ENCODE measurements at regions not wholly inside any gene's neighbourhood (a gene's known extent, or its start where the extent isn't known, plus 50 kb on each side); places are given as distances from the start of the nearest gene placed in this dataset.
"Not testable (repeated sequence)": the region's sequence is repeated elsewhere in the genome, so short reads cannot be mapped to it uniquely, and the experiment has no call there.

DNA sequence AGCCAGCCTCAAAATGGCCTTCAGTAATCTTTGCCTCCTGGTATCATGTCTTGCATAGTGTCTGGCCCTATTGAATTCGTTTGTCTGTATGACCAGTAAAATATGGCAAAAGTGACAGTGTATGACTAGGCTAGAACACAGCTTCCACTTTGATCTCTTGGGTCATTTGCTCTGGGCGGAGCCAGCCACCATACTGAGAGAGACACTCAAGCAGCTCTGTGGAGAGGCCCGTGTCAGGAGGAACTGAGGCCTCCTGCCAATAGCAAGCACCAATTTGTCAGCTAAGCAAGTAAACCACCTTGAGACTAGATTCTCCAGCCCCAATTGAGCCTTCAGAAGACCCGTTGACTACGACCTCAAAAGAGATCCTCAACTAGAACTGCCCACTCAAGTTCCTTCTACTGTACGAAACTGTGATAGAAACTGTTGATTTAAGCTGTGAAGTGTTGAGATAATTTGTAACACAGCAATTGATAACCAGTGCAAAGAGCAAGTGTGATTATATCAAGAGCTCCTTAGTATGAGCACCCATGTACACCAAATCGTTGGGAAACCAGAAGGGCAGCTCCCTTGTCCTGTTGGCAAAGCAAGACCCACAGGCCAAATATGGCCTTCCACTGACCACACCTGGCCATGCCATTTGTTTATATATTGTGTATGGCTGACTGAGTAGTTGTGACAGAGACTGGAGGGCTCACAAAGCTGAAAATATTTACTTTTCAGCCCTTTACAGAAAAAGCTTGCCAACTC is 52.7 kb upstream of the SERBP1 start:
- DNase-seq (ENCODE audit: low spot score), result no peak

DNA sequence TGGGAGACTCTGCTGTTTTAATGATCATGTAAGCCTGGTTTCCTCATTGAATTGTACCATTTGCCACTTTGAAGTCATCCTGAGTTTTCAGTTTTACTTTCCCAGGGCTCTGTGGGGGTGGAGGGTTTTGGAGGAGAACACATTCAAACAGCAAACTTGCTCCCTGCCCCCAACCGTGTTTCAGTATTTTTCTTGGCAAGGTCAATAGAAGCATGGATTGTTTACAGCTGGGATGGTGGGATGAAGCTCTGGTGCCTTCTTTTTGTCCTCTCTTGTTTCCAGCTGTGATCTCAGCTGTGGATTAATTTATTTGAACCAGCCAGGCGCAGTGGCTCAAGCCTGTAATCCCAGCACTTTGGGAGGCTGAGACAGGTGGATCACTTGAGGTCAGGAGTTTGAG is 54.3 kb upstream of the SERBP1 start:
- DNase-seq (ENCODE audit: low spot score), result no peak

DNA sequence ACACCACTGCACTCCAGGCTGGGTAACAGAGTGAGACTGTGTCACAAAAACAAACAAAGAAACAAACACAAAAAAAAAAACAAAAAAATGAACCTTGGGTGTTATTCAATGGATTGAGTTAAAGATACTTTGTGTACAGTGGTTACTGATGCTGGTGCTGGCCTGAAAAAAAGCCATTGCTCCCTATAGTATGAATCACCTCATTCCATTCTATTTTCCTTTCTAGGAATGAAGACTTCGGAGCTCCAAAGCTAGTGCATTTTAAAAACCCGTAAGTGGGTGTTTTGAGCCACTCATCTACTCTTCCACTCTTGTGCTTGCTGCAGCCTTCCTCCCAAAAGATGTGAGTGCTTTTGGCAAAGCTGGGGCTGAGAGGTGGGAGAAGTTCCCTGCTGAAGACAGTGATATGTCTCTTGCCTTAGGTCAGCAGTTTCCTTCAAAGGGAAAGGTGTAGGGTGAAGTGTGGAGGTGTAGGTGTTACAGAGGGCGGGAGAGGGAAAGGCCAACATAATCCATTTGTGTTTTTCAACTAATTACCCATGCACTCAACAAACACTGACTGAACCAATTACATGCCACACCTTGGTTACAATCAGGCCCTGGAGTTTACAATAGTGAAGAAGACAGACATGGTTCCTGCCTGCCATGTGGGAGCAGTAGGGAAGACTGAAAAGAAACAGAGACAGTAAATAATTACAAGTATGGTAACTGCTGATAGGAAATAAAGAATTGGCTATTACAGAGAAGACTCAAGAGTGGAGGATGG is 55.0 kb upstream of the SERBP1 start:
- DNase-seq (ENCODE audit: low spot score), result no peak

DNA sequence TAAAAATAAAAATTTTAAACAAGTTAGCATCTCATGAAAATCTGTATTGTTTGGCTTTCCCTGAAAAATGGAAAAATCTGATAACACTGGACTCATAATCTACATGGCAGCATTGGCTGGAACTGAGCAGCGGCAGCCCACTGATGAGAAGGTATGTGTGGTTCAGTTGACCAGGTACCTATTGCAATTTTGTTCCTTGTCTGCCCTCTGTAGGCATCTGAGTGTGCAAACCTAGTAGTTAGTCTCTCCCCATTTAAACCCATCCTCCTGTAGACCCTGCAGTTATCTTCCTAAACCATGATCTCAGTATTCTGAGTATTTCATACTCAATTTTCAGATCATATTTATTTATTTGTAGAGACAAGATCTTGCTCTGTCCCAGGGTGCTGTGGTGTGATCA is 59.4 kb upstream of the SERBP1 start:
- DNase-seq (ENCODE audit: low spot score), result peak; percentile 17

DNA sequence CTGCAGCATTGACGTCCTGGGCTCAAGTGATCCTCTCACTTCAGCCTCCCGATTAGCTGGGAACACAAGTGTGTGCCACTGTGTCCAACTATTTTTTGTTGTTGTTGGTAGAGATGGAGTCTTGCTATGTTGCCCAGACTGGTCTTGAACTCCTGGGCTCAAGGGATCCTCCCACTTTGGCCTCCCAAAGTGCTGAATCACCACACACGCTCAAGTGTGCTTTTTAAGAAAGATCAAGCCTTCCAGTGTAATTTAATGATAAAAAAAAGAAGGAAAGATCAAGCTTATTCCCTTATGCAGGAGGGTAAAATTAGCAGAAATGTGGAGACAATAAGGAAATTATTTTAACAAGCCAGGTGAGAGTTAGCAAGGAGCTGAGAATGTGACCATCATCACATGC is 61.1 kb upstream of the SERBP1 start:
- no peak for DNase-seq (ENCODE audit: low spot score)

DNA sequence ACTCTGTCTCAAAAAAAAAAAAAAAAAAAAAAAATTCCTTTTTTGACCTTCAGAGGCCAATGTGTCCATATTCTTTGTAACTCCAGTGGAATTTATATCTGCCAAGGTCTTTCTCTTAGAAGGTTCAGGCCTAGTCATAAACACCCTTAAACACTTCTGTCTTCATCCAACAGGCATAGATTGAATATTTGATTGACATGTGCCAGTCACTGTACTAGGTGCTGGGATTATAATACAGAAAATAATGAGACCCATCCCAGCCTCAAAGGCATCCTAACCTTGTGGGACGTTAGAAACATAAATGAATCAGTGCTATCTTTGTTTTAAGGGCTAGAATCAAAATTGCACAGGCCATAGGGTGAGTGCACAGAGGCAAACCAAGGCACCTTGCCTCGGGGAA is 62.9 kb upstream of the SERBP1 start:
- DNase-seq (ENCODE audit: low spot score), result no peak

DNA sequence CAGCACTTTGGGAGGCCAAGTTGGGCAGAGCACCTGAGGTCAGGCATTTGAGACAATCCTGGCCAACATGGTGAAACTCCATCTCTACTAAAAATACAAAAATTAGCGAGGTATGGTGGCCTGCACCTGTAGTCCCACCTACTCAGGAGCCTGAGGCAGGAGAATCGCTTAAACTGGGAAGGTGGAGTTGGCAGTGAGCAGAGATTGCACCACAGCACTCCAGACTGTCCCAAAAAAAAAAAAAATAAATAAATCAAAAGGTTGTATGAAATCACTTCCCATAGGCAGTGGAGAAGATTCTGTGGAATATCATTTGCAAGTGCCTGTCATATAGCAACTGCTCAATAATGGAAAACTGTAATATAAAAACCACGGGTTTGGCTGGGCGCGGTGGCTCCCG is 65.1 kb upstream of the SERBP1 start:
- no peak for DNase-seq (ENCODE audit: low spot score)

DNA sequence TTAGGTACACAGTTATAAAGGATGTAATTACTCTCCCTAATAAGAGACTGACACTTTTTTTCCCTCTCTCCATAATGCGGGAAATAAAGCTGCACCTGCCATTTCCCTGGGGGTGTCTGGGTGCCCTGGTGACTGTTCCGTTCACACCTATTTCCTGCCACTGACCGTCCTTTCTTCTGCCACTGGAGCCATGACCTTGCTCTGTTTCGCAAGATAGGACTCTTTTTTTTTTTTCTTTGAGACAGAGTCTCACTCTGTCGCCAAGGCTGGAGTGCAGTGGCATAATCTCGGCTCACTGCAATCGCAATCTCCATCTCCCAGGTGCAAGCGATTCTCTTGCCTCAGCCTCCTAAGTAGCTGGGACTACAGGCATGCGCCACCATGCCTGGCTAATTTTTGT is 66.1 kb upstream of the SERBP1 start:
- DNase-seq (ENCODE audit: low spot score), result no peak

DNA sequence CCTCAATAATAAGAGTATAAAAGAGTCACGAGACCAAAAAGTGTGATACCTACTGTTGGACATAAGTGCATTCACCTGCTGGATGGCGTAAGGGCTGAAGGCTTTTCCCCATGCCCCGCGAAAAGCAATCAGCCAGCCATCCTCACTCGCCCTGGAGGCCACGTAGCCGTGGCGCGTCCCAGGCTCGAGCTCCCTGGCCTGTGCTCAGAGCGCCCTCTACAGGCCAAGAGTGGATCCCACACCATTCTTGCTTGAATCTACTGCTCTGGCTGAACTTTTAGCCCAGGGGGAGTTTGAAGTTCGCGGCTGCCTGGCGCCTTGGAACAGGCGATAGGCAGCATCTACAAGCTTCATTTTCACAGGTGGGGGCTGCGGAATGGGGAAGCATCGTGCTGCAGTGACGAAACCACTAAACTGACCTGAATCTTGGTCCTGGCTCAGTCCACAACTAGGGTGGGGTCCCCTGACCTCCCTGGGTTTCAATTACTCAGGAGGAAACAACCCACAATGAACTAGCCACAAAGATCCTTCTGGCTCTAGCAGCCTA is 70.3 kb upstream of the SERBP1 start:
- peak; percentile 77 for DNase-seq (ENCODE audit: low spot score)

DNA sequence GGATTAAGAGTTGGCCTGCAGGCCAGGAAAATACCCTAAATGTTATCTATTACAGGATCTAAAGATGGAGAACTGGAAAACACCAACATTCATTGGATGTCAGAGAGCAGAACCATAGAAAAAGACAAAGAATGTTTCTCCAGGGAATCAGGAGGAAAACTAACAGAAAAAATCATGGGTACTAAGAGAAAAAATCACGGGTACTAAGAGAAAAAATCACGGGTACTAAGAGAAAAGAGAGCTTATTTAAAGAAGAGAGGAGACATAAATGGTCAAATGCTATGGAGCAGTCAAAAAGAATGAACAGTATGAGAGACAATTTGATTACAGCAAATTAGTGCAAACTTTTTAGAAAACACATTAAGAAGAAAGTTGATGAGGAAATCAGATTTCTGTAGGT is 73.8 kb upstream of the SERBP1 start:
- no peak for DNase-seq (ENCODE audit: low spot score)

DNA sequence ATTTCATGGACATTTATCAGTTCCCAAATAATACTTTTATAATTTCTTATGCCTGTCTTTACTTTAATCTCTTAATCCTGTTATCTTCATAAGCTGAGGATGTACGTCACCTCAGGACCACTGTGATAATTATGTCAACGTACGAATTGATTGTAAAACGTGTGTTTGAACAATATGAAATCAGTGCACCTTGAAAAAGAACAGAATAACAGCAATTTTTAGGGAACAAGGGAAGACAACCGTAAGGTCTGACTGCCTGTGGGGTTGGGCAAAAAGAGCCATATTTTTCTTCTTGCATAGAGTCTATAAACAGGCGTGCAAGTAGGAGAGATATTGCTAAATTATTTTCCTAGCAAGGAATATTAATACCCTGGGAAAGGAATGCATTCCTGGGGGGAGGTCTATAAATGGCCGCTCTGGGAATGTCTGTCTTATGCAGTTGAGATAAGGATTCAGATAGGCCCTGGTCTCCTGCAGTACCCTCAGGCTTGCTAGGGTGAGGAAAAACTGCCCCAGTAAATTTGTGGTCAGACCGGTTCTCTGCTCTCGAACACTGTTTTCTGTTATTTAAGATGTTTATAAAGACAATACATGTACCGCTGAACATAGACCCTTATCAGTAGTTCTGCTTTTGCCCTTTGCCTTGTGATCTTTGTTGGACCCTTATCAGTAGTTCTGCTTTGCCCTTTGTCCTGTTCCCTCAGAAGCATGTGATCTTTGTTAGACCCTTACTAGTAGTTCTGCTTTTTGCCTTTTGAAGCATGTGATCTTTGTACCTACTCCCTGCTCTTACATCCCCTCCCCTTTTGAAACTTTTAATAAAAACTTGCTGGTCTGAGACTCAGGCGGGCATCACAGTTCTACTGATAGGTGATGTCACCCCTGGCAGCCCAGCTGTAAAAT is 83.4 kb upstream of the SERBP1 start:
- not testable (repeated sequence) for DNase-seq (ENCODE audit: low spot score)

DNA sequence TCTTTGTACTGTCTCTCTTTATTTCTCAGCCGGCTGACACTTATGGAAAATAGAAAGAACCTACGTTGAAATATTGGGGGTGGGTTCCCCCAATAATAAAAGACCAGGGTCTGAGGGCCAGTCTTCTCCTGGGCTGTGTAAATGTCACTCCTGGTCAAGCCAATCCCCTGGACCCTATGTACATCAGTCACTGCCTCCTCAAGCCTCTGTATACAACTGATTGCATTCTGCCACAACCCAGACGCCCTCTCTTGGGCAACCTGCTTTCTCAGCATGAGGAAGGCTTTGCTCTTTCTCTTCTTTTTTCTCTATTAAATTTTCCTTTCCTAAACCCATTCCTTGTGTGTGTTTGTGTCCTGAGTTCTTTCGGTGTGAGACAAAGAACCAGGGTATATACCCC is 84.1 kb upstream of the SERBP1 start:
- DNase-seq (ENCODE audit: low spot score), result no peak

DNA sequence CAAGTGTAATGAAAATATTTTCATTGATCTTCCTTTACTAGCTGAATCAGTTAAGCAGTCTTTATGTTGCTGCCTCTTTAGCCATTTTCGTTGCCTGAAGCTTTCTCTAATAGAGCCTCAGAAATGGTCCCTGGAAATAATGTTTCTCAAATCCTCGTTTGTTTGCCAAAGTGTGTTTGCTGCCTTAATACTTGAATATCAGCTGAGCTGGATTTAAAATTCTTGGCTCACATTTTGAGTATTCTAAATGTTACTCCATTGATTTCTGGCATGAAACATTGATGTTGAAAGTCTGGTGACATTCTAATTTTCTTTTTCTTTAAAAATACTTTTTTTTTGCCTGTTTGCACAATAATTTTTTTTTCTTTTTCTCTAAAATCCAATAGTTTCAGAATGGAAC is 84.6 kb upstream of the SERBP1 start:
- DNase-seq (ENCODE audit: low spot score), result no peak

DNA sequence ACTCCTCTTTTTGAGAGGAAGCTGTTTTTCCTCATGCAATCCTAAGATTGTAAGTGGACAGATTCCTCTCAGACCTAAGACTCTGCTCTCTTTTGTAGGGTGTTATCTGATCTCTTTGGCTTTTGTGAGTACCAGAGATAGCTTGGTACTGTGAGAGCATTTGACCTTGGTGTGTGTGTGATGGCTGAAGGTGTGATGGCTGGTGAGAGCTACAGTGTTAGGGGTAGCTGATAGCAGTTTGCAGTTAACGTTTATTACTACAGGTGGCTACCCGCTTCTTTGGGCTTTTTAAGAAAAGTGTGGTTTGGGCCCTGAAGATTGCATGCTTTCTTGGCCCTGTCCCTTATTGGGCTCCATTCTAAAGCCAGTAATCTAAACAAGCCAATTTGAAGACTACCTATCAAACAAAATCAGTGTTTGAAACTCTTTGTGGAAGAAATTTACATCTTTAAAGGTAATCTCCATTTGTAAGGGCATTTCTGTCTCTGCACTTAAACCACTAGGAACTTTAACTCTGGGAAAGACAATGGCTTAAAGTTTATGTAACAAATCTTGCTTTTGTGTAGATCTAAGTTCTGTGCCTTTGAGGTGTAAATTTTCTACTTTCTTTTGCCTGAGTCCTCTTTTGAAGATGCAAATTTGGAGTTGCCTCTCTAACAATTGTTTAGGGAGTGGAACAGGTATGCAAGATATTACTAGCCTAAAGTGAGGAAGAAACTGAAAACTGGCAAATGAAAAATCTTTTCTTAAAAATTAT is 85.3 kb upstream of the SERBP1 start:
- no peak for DNase-seq (ENCODE audit: low spot score)

DNA sequence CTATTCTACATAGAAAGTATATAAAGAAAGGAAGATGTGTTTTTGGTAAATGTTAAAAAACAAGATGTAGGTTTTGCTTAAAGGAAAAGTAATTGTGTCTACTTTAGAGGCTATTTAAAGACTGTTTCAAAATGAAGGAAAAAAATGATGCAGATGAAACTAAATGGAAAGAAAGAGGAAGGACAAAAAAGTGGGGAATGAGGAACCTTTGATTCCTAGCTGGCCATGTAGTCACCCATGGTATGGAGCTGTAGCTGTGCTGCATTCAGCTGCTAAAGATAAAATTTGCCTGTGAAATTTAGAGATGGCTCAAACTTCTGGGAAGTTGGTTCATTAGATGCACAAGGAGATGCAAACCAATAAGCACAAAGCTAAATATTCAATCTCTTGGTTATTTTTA is 86.8 kb upstream of the SERBP1 start:
- DNase-seq (ENCODE audit: low spot score), result no peak

DNA sequence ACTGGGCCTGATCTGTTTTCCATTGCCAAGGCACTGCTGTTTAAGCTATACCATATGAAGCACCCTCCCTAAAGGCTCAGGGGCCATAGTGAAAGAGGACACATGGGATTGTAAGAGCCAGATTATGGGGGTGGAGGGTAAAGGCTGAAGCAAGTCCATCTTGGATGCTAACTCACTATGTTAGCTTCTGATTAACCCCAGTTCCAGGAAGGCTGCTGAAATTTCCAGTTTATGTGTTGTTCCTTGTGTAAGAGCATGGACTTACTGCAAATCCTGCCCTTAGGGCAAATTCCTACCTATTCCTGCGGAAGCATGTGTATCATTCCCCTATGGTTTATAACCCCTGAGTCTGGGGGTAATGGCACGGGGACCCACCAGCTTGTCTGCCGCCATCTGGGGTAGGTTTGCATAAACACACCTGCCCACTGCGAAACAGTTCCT is 91.8 kb upstream of the SERBP1 start:
- DNase-seq (ENCODE audit: low spot score), result no peak

DNA sequence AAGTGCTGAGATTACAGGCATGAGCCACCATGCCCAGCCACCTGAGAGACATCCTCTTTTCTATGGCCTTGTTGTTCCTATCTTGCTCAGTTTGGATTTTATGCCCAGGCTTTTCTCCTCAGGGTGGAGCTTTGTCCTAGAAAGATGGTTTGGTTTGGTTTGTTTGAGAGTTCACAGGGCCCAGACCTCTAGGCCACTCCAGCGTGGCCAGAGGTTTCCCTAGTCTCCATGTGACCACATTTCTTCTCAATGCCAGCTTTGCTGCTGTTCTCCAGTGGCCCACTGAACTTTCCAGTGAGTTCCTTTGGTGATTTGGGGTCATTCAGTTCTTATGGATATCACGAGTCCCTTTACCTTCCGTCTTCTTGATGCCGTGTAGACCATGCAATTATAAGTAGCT is 92.6 kb upstream of the SERBP1 start:
- DNase-seq (ENCODE audit: low spot score), result no peak

DNA sequence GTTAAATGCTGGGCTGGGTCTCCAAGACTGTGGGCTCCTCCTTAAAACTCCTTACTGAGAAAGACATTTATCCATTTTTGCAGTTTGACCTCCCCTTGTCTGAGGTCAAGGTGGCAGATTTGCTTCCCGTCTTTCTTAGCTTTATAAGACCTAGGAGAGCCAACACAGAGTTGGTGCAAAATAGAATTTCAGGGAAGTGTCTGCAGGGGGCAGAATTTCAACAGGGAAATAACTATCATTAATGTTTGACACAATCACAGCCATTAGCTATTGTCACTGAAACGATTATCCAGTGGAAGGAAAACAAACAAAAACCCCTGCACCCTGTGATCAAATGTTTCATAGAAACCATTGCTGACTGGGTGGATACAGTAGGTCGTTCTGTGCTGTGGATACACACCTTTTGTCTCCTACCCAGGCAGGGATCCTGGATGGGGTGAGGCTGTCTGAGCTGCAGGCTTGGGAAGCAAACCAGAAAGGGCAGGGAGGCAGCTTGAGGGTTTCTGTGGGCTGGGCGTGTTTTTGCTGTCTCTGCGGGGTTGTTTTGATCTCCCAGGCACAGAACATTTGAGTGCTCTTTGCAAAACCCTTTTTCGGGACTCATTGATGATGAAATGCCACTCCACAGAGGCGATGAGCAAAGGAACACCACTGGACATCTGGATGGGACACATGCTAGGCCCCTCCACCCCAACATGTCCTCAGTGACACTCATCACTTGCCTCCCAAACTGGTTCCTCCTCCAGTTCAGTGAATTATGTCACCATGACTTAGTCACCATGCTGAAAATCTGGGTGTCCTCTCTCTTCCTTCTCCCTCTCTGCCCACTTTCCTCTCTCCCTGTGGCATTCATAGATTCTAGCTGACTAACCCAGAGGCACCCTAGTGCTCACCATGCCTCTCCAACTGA is 94.2 kb upstream of the SERBP1 start:
- DNase-seq (ENCODE audit: low spot score), result peak; percentile 21

DNA sequence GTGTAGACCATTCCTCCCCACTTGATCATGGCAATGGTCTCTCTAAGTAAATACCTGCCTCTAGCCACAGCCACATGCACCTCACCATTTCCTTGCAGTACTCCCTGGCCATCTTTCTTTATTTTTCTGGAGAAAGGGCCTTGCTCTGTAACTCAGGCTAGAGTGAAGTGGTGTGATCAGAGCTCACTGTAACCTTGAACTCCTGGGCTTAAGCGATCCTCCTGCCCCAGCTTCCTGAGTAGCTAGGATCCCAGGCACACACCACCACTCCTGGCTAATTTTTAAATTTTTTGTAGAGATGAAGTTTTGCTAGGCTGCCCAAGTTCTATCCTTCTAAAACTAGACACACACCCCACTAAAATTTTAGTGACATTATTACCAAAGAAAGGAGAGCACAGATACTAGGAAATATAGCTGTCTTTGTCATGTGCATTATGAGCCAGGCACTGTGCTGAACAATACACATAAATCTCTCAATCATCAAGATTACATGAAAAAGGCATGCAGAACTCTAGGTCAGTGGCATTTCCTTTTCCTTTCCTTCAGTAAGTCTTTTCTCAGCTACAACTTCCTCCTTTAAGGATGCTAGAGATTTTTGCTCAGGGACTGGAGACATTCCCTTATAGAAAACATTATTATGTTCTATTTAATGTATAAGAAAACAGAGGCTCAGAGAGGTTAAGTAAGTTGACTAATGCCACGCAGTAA is 95.0 kb upstream of the SERBP1 start:
- DNase-seq (ENCODE audit: low spot score), result no peak

DNA sequence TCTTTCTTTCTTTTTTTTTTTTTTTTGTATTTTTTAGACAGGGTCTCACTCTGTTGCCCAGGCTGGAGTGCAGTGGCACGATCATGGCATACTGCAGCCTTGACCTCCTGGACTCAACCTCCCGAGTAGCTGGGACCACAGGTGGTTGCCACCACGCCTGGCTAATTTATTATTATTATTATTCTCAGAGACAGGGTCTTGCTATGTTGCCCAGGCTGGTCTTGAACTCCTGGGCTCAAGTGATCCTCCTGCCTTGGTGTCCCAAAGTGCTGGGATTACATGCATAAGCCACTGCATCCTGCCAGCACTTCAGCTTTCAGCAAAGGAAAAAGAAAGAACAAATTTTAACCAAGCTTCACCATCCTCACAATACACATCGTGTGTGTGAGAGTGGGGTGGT is 97.9 kb upstream of the SERBP1 start:
- DNase-seq (ENCODE audit: low spot score), result no peak
